ENCODE measurements at regions not wholly inside any gene's neighbourhood (a gene's known extent, or its start where the extent isn't known, plus 50 kb on each side); places are given as distances from the start of the nearest gene placed in this dataset.

- DNase-seq (ENCODE audit: low read depth), result no peak
These were observed 257.3 kb downstream of the TMEM121 start for GRCh38 chr14:105783707-105784106.

GRCh38 chr14:105793836-105794235 lies 267.5 kb downstream of the TMEM121 start:
- no peak for DNase-seq (ENCODE audit: low read depth)

- no peak for DNase-seq (ENCODE audit: low read depth)
These were observed 271.2 kb downstream of the TMEM121 start for GRCh38 chr14:105797546-105797945.

- DNase-seq (ENCODE audit: low read depth), result no peak
These were observed 279.3 kb downstream of the TMEM121 start for GRCh38 chr14:105805701-105806100.

- DNase-seq (ENCODE audit: low read depth), result no peak
These were observed 280.2 kb downstream of the TMEM121 start for GRCh38 chr14:105806568-105806967.

- no peak for DNase-seq (ENCODE audit: low read depth)
These were observed 291.8 kb downstream of the TMEM121 start for GRCh38 chr14:105817971-105818711.

GRCh38 chr14:105818712-105819005 lies 292.3 kb downstream of the TMEM121 start:
- no peak for DNase-seq (ENCODE audit: low read depth)

- DNase-seq (ENCODE audit: low read depth), result no peak
These were observed 303.8 kb downstream of the TMEM121 start for GRCh38 chr14:105830171-105830570.

GRCh38 chr14:105836160-105836559 lies 309.8 kb downstream of the TMEM121 start:
- DNase-seq (ENCODE audit: low read depth), result no peak

GRCh38 chr14:105836730-105837129 lies 310.3 kb downstream of the TMEM121 start:
- DNase-seq (ENCODE audit: low read depth), result no peak

GRCh38 chr14:105837349-105838063 lies 311.1 kb downstream of the TMEM121 start:
- DNase-seq (ENCODE audit: low read depth), result no peak

- no peak for DNase-seq (ENCODE audit: low read depth)
These were observed 311.7 kb downstream of the TMEM121 start for GRCh38 chr14:105838107-105838506.

- DNase-seq (ENCODE audit: low read depth), result no peak
These were observed 312.4 kb downstream of the TMEM121 start for GRCh38 chr14:105838591-105839424.

GRCh38 chr14:105839425-105840265 lies 313.3 kb downstream of the TMEM121 start:
- DNase-seq (ENCODE audit: low read depth), result no peak

GRCh38 chr14:105840266-105841021 lies 314.1 kb downstream of the TMEM121 start:
- no peak for DNase-seq (ENCODE audit: low read depth)

GRCh38 chr14:105841022-105842009 lies 314.9 kb downstream of the TMEM121 start:
- no peak for DNase-seq (ENCODE audit: low read depth)

GRCh38 chr14:105842105-105842504 lies 315.7 kb downstream of the TMEM121 start:
- DNase-seq (ENCODE audit: low read depth), result no peak

- DNase-seq (ENCODE audit: low read depth), result no peak
These were observed 317.2 kb downstream of the TMEM121 start for GRCh38 chr14:105843444-105844046.

GRCh38 chr14:105844047-105844630 lies 317.8 kb downstream of the TMEM121 start:
- DNase-seq (ENCODE audit: low read depth), result no peak
